Upper lobe of right lung (tissue), 1 donor: ENCODE measurements at regions not wholly inside any gene's neighbourhood (a gene's known extent, or its start where the extent isn't known, plus 50 kb on each side); places are given as distances from the start of the nearest gene placed in this dataset.

Source experiments
- ATAC-seq: fragments of 200-7000 bp; cut with Tn5 transposase; one replicate; pipeline ENCODE4 v1.9.1; 2020; ENCODE audit warnings: mild to moderate bottlenecking, moderate library complexity
- DNase-seq: peaks from one replicate; pipeline ENCODE4 v3.0.0-alpha.2; 2020
- H3K27ac ChIP-seq: fragments of 200-600 bp; one replicate; pipeline ENCODE4 v1.8.0; 2022
- H3K27me3 ChIP-seq: fragments of 200-600 bp; one replicate; pipeline ENCODE4 v1.8.0; 2022; ENCODE audit warnings: mild to moderate bottlenecking
- H3K36me3 ChIP-seq: fragments of 200-600 bp; one replicate; pipeline ENCODE4 v1.8.0; 2022
- H3K4me1 ChIP-seq: fragments of 200-600 bp; one replicate; pipeline ENCODE4 v1.8.0; 2022
- H3K4me3 ChIP-seq: fragments of 200-600 bp; one replicate; pipeline ENCODE4 v1.8.0; 2022; ENCODE audit warnings: mild to moderate bottlenecking
- H3K9me3 ChIP-seq: fragments of 200-600 bp; one replicate; pipeline ENCODE4 v1.8.0; 2022
- CTCF ChIP-seq: fragments of 200-600 bp; IDR thresholded peaks from one replicate; pipeline ENCODE4 v1.8.0; 2022; ENCODE audit warnings: antibody characterized with exemption
- intact Hi-C: fragments of 100-400 bp; cut with DNase I; formaldehyde crosslinking; loops from one replicate; pipeline ENCODE4 v1.11.0; 2022
- donor health status: DM: no; HTN: yes; CAD: no; lungs with severe emphysema.

DNA sequence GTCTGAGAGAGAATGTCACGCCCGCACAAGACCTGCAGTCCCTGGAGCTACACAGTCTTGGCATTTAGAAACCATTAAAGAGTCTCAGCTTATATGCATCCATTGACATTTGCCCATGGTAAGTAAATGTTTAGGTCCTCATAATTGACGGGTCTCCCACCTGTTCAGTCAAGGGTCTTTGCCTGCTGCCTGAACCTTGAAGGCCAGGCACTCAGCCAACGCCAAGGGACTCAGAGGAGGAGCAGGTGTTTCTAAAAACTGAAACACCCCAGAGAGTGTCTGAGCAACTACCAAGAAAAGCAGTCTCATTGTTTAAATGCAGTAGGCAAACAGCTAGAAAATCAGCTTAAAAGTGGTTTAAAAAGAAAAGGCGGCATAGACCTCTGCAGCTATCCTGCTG, 264.7 kb upstream of the AKR1E2 start:
- Histone ChIP-seq H3K27ac (no peak overlapping the region), H3K4me1 (no peaks in the 10 kb centered on the region), H3K27me3 (no peaks in the 10 kb centered on the region), H3K4me3 (no peak overlapping the region), H3K36me3 (no peaks in the 10 kb centered on the region), H3K9me3 (no peaks in the 10 kb centered on the region)
- DNase-seq (no peak), ATAC-seq (no peak)
- no peak for TF ChIP-seq CTCF
- intact Hi-C loops = no loop called here

GRCh38 chr10:4557469-4557868, 268.5 kb upstream of the AKR1E2 start:
- intact Hi-C loops = no loop called here
- no peaks in the 10 kb centered on the region for H3K4me1 ChIP-seq
- H3K4me3 ChIP-seq = no peak overlapping the region
- no peaks in the 10 kb centered on the region for H3K36me3 ChIP-seq
- no peak for TF ChIP-seq CTCF
- DNase-seq (no peak), ATAC-seq (no peak)
- no peaks in the 10 kb centered on the region for H3K27me3 ChIP-seq
- H3K9me3 ChIP-seq = no peaks in the 10 kb centered on the region
- H3K27ac ChIP-seq = no peak overlapping the region

DNA sequence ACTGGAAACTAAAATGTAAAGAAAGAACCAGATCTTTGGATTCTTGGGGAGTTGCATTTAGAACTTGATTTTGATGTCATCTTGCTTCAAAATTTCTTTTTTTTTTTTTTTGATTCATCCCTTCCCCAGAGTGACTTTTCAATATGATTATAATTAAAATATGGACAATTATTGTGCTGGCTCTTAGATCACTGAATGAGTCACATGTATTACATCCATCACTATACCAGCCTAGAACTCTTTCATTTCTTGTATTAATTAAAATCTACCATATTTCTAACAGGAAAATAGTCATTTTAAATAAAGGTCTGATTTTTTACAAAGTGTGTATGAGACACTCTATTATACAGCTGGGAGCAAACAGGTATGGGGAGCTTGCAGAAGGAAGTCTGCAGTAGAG, 269.5 kb upstream of the AKR1E2 start:
- Histone ChIP-seq H3K4me1 (no peaks in the 10 kb centered on the region), H3K4me3 (no peak overlapping the region), H3K27ac (no peak overlapping the region), H3K36me3 (no peaks in the 10 kb centered on the region), H3K27me3 (no peaks in the 10 kb centered on the region), H3K9me3 (no peaks in the 10 kb centered on the region)
- ATAC-seq (no peak), DNase-seq (no peak)
- TF ChIP-seq CTCF = no peak
- intact Hi-C loops = no loop called here

DNA sequence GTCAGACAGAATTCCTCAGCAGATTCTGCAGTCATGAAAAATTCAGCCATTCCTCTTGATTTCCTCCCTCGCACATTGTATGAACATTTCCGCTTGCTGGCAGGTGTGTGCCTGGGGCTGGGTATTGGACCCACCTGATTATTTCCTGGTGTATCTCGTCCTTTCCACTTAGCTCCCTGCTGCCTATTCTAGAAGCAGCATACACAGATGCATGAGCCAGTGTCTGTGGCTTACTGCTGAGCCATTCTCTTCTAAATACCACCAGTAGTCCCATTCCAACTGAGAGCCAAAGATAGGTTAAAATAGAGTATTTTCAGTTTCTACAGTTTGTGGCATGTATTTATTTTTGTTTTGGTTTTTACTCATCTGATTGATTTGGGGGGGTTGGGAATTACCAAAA, 270.1 kb upstream of the AKR1E2 start:
- no peak for TF ChIP-seq CTCF
- ATAC-seq = no peak
- intact Hi-C loops = no loop called here

GRCh38 chr10:4549139-4549653, 276.8 kb upstream of the AKR1E2 start:
- intact Hi-C loops = no loop called here
- ATAC-seq (no peak), DNase-seq (no peak)
- Histone ChIP-seq H3K27me3 (no peaks in the 10 kb centered on the region), H3K36me3 (no peaks in the 10 kb centered on the region), H3K4me1 (no peaks in the 10 kb centered on the region), H3K9me3 (no peaks in the 10 kb centered on the region), H3K27ac (no peak overlapping the region), H3K4me3 (no peak overlapping the region)
- TF ChIP-seq CTCF = no peak

More for the DNA sequence above, 270.1 kb upstream of the AKR1E2 start:
- no peak for DNase-seq
- no peaks in the 10 kb centered on the region for H3K27me3 ChIP-seq
- H3K4me1 ChIP-seq = no peaks in the 10 kb centered on the region
- H3K4me3 ChIP-seq = no peak overlapping the region
- H3K36me3 ChIP-seq = no peaks in the 10 kb centered on the region
- no peaks in the 10 kb centered on the region for H3K9me3 ChIP-seq
- H3K27ac ChIP-seq = no peak overlapping the region

DNA sequence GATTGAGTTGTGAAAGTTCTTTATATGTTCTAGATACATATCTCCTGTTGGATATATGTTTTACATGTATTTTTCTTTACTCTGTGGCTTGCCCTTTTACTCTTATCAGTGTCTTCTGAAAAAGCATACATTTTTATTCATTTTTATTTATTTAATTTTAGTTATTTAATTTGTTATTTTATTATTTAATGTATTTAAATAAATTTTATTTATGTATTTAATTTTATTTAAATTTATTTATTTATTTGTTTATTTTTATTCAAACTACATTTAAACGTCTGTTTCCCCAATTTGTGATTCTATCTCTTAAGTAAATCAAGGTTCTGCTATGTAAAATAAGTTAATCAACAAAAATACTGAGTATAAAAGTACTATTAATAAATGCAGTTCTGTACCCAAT, 279.1 kb upstream of the AKR1E2 start:
- no peaks in the 10 kb centered on the region for H3K9me3 ChIP-seq
- H3K4me3 ChIP-seq = no peak overlapping the region
- DNase-seq = no peak
- ATAC-seq = no peak
- no peak for TF ChIP-seq CTCF
- H3K27ac ChIP-seq = no peak overlapping the region
- intact Hi-C loops = no loop called here
- H3K4me1 ChIP-seq = no peaks in the 10 kb centered on the region
- no peaks in the 10 kb centered on the region for H3K36me3 ChIP-seq
- no peaks in the 10 kb centered on the region for H3K27me3 ChIP-seq
